OCI-LY3 (cell line): ENCODE measurements at regions not wholly inside any gene's neighbourhood (a gene's known extent, or its start where the extent isn't known, plus 50 kb on each side); places are given as distances from the start of the nearest gene placed in this dataset.
A peak's percentile ranks its signal among the peaks of the same experiment; 100 is the strongest.

ENCODE experiments used
- H2AFZ ChIP-seq: fragments of 200-600, 300-600 bp; shearing (Covaris generic); 2 replicates; pipeline ENCODE4 v1.6.0; 2014; ENCODE audit warnings: antibody characterized with exemption, low read depth, low read length
- H3K27ac ChIP-seq: fragments of 200-600, 300-600 bp; sonication (generic); 2 replicates; pipeline ENCODE4 v1.5.1; 2014; ENCODE audit warnings: mild to moderate bottlenecking, low read length, moderate library complexity, mixed read lengths
- H3K27me3 ChIP-seq: fragments of 200-600, 300-600 bp; sonication (generic); 2 replicates; pipeline ENCODE4 v1.6.1; 2014; ENCODE audit warnings: low read depth, low read length, mixed read lengths
- H3K36me3 ChIP-seq: fragments of 200-600, 300-600 bp; sonication (generic); replicated peaks from 2 replicates; pipeline ENCODE3; 2014; ENCODE audit warnings: low read depth, low read length, mixed read lengths
- H3K4me1 ChIP-seq: fragments of 300-600, 200-600 bp; sonication (generic); 2 replicates; pipeline ENCODE4 v1.6.1; 2014; ENCODE audit warnings: low read length, mixed read lengths
- H3K4me2 ChIP-seq: fragments of 200-600, 300-600 bp; sonication (generic); 2 replicates; pipeline ENCODE4 v1.6.1; 2014; ENCODE audit warnings: low read length, mixed read lengths
- H3K4me3 ChIP-seq: fragments of 300-600, 200-600 bp; sonication (generic); 2 replicates; pipeline ENCODE4 v1.5.1; 2014; ENCODE audit warnings: antibody characterized with exemption, mild to moderate bottlenecking, low read length, moderate library complexity
- H3K79me2 ChIP-seq: fragments of 300-600, 200-600 bp; shearing (Covaris generic); 2 replicates; pipeline ENCODE4 v1.6.1; 2014; ENCODE audit warnings: mild to moderate bottlenecking, low read length, mixed read lengths
- H3K9ac ChIP-seq: fragments of 300-600, 200-600 bp; shearing (Covaris generic); 2 replicates; pipeline ENCODE4 v1.6.0; 2014; ENCODE audit warnings: mild to moderate bottlenecking, low read length, moderate library complexity
- H3K9me3 ChIP-seq: fragments of 200-600, 300-600 bp; shearing (Covaris generic); 2 replicates; pipeline ENCODE4 v1.6.1; 2014; ENCODE audit warnings: low read length, mixed read lengths; ENCODE audit not compliant: insufficient read depth
- H4K20me1 ChIP-seq: fragments of 200-600, 300-600 bp; sonication (generic); 2 replicates; pipeline ENCODE4 v1.6.1; 2016; ENCODE audit warnings: low read length, mixed read lengths; ENCODE audit not compliant: insufficient read depth
- EZH2phosphoT487 ChIP-seq: fragments of 200-600 bp; shearing (Covaris generic); IDR thresholded peaks from 2 replicates; pipeline ENCODE4 v1.6.1; 2018; ENCODE audit warnings: antibody characterized with exemption, mixed run types, low read depth
- TF ChIP-seq, protein P1 (sequence below): fragments of 200-600, 300-600 bp; sonication (generic); IDR thresholded peaks from 2 replicates; pipeline ENCODE4 v1.5.1; 2014; ENCODE audit warnings: antibody characterized with exemption, low read length, low read depth

DNA sequence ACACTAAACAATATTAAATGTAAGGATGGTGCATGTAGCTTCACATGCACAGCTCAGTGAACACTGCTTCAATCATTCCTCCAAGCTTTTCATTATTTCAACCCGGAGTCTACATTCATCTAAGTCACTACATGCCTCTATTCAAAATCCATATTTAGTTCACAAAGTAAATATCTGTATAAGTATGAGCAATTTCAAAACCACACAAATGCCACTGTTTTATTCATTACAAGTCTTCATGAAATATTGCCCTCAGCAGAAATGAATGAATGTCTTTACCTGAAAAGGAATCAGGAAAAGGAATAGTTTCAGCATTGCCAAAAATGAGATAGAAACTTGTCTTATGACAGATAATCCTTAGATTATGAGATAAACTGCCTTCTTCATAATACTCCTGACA, 149.4 kb downstream of the SLC38A4 start:
- H3K4me1 ChIP-seq, result peaks cover 13% of the 10 kb centered on the region
- no peaks in the 10 kb centered on the region for H3K9me3 ChIP-seq
- TF ChIP-seq, protein P1, sequence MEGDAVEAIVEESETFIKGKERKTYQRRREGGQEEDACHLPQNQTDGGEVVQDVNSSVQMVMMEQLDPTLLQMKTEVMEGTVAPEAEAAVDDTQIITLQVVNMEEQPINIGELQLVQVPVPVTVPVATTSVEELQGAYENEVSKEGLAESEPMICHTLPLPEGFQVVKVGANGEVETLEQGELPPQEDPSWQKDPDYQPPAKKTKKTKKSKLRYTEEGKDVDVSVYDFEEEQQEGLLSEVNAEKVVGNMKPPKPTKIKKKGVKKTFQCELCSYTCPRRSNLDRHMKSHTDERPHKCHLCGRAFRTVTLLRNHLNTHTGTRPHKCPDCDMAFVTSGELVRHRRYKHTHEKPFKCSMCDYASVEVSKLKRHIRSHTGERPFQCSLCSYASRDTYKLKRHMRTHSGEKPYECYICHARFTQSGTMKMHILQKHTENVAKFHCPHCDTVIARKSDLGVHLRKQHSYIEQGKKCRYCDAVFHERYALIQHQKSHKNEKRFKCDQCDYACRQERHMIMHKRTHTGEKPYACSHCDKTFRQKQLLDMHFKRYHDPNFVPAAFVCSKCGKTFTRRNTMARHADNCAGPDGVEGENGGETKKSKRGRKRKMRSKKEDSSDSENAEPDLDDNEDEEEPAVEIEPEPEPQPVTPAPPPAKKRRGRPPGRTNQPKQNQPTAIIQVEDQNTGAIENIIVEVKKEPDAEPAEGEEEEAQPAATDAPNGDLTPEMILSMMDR, result no peak
- no peak for TF ChIP-seq EZH2phosphoT487
- no peaks in the 10 kb centered on the region for H4K20me1 ChIP-seq
- no peaks in the 10 kb centered on the region for H3K36me3 ChIP-seq
- no peak overlapping the region for H3K9ac ChIP-seq
- no peak overlapping the region for H3K4me3 ChIP-seq
- H3K27ac ChIP-seq, result no peak overlapping the region
- no peak overlapping the region for H2AFZ ChIP-seq
- H3K27me3 ChIP-seq, result no peaks in the 10 kb centered on the region
- no peaks in the 10 kb centered on the region for H3K79me2 ChIP-seq
- no peak overlapping the region for H3K4me2 ChIP-seq

GRCh38 chr12:46675736-46676135, 150.1 kb downstream of the SLC38A4 start:
- TF ChIP-seq, protein P1, result peak; percentile 63
- no peak for TF ChIP-seq EZH2phosphoT487
- H3K4me2 ChIP-seq, result peak overlapping the region; percentile 43
- no peak overlapping the region for H3K27ac ChIP-seq
- no peaks in the 10 kb centered on the region for H4K20me1 ChIP-seq
- H3K4me1 ChIP-seq, result peaks cover 13% of the 10 kb centered on the region
- H2AFZ ChIP-seq, result no peak overlapping the region
- no peaks in the 10 kb centered on the region for H3K79me2 ChIP-seq
- H3K9me3 ChIP-seq, result no peaks in the 10 kb centered on the region
- H3K36me3 ChIP-seq, result no peaks in the 10 kb centered on the region
- H3K9ac ChIP-seq, result no peak overlapping the region
- peak overlapping the region; percentile 8; the same call in 1 of the 2 replicates for H3K4me3 ChIP-seq
- no peaks in the 10 kb centered on the region for H3K27me3 ChIP-seq

- H2AFZ ChIP-seq, result no peak overlapping the region
- H3K4me3 ChIP-seq, result no peak overlapping the region
- H3K27me3 ChIP-seq, result no peaks in the 10 kb centered on the region
- H3K79me2 ChIP-seq, result no peaks in the 10 kb centered on the region
- H3K4me2 ChIP-seq, result no peak overlapping the region
- no peak overlapping the region for H3K27ac ChIP-seq
- no peak overlapping the region for H3K9ac ChIP-seq
- H3K4me1 ChIP-seq, result peaks cover 13% of the 10 kb centered on the region
- H4K20me1 ChIP-seq, result no peaks in the 10 kb centered on the region
- H3K36me3 ChIP-seq, result no peaks in the 10 kb centered on the region
- H3K9me3 ChIP-seq, result no peaks in the 10 kb centered on the region
- TF ChIP-seq EZH2phosphoT487, result no peak
- TF ChIP-seq, protein P1, result no peak
Observed at GRCh38 chr12:46674800-46675199, 151.0 kb downstream of the SLC38A4 start.

- TF ChIP-seq, protein P1, result no peak
- TF ChIP-seq EZH2phosphoT487, result no peak
- Histone ChIP-seq H3K36me3 (no peaks in the 10 kb centered on the region), H4K20me1 (no peaks in the 10 kb centered on the region), H3K9ac (no peak overlapping the region), H3K27ac (no peak overlapping the region), H2AFZ (no peak overlapping the region), H3K4me1 (peaks cover 13% of the 10 kb centered on the region), H3K9me3 (no peaks in the 10 kb centered on the region), H3K27me3 (no peaks in the 10 kb centered on the region), H3K4me3 (no peak overlapping the region), H3K79me2 (no peaks in the 10 kb centered on the region), H3K4me2 (no peak overlapping the region)
Observed at GRCh38 chr12:46674129-46674528, 151.7 kb downstream of the SLC38A4 start.
